ENCODE measurements at regions not wholly inside any gene's neighbourhood (a gene's known extent, or its start where the extent isn't known, plus 50 kb on each side); places are given as distances from the start of the nearest gene placed in this dataset.

DNA sequence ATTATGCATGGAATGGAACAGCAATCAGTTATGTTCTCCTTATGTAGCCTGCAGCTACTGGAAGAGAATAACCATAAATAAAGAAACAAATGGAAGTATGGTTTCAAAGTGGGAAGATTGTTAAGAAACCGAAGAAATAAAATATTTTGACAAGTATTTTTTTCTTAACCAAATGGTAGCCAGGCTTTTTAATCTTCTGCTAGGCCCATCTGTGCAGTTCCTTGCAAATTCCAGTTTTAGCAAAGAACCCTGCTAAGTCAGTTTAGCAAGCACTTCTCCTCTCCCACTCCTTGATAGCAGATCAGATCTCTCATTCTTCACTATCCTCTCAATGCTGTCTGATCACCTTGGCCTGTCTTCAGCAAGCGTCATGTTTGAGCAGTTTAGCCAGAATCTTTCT lies 111.1 kb upstream of the PRDM9 start:
- H3K9me3 ChIP-seq (ENCODE audit: low read depth), result no peaks in the 10 kb centered on the region
- TF ChIP-seq EZH2 (IDR thresholded peaks at IDR 0.05; ENCODE audit: borderline replicate concordance) (no peak), CTCF (IDR thresholded peaks at IDR 0.05; ENCODE audit: poor library complexity) (no peak), EZH2phosphoT487 (IDR thresholded peaks at IDR 0.05; ENCODE audit: low read depth, severe bottlenecking, unreplicated experiment) (no peak)
- H3K9me2 ChIP-seq (replicated peaks; ENCODE audit: insufficient read depth), result no peaks in the 10 kb centered on the region
- H3K27me3 ChIP-seq, result no peaks in the 10 kb centered on the region
- no peak overlapping the region for H3K4me3 ChIP-seq
- H2AFZ ChIP-seq, result no peak overlapping the region
- no peaks in the 10 kb centered on the region for H3K4me1 ChIP-seq (ENCODE audit: insufficient read depth)
- H3K4me2 ChIP-seq, result no peak overlapping the region
- 56% methylated on average over 2 of the region's 2 CpGs for WGBS (ENCODE audit: low lambda C conversion rate, missing lambda C conversion rate)
- no peaks in the 10 kb centered on the region for H3K79me2 ChIP-seq
- DNase-seq (ENCODE audit: low spot score), result no peak
- H3K27ac ChIP-seq, result no peak overlapping the region
- H3K36me3 ChIP-seq (replicated peaks; ENCODE audit: insufficient read depth, low read depth), result no peaks in the 10 kb centered on the region
- H4K20me1 ChIP-seq (ENCODE audit: insufficient read depth, poor library complexity, severe bottlenecking), result no peaks in the 10 kb centered on the region

- no peaks in the 10 kb centered on the region for H4K20me1 ChIP-seq (ENCODE audit: insufficient read depth, poor library complexity, severe bottlenecking)
- no peak overlapping the region for H2AFZ ChIP-seq
- no peaks in the 10 kb centered on the region for H3K9me2 ChIP-seq (replicated peaks; ENCODE audit: insufficient read depth)
- DNase-seq (ENCODE audit: low spot score), result no peak
- H3K36me3 ChIP-seq (replicated peaks; ENCODE audit: insufficient read depth, low read depth), result no peaks in the 10 kb centered on the region
- H3K4me2 ChIP-seq, result no peak overlapping the region
- WGBS (ENCODE audit: low lambda C conversion rate, missing lambda C conversion rate), result 78% methylated on average over 4 of the region's 4 CpGs
- no peaks in the 10 kb centered on the region for H3K9me3 ChIP-seq (ENCODE audit: low read depth)
- TF ChIP-seq EZH2phosphoT487 (IDR thresholded peaks at IDR 0.05; ENCODE audit: low read depth, severe bottlenecking, unreplicated experiment) (no peak), EZH2 (IDR thresholded peaks at IDR 0.05; ENCODE audit: borderline replicate concordance) (no peak), CTCF (IDR thresholded peaks at IDR 0.05; ENCODE audit: poor library complexity) (no peak)
- H3K4me1 ChIP-seq (ENCODE audit: insufficient read depth), result no peaks in the 10 kb centered on the region
- no peaks in the 10 kb centered on the region for H3K27me3 ChIP-seq
- H3K4me3 ChIP-seq, result no peak overlapping the region
- H3K79me2 ChIP-seq, result no peaks in the 10 kb centered on the region
- H3K27ac ChIP-seq, result no peak overlapping the region
Observed at GRCh38 chr5:23389291-23390101, 117.9 kb upstream of the PRDM9 start.

- 83% methylated on average over 1 of the region's 1 CpG for WGBS (ENCODE audit: low lambda C conversion rate, missing lambda C conversion rate)
- H3K9me3 ChIP-seq (ENCODE audit: low read depth), result no peaks in the 10 kb centered on the region
- H4K20me1 ChIP-seq (ENCODE audit: insufficient read depth, poor library complexity, severe bottlenecking), result no peaks in the 10 kb centered on the region
- H3K79me2 ChIP-seq, result no peaks in the 10 kb centered on the region
- no peaks in the 10 kb centered on the region for H3K27me3 ChIP-seq
- no peaks in the 10 kb centered on the region for H3K36me3 ChIP-seq (replicated peaks; ENCODE audit: insufficient read depth, low read depth)
- no peak for DNase-seq (ENCODE audit: low spot score)
- TF ChIP-seq EZH2 (IDR thresholded peaks at IDR 0.05; ENCODE audit: borderline replicate concordance) (no peak), EZH2phosphoT487 (IDR thresholded peaks at IDR 0.05; ENCODE audit: low read depth, severe bottlenecking, unreplicated experiment) (no peak), CTCF (IDR thresholded peaks at IDR 0.05; ENCODE audit: poor library complexity) (no peak)
- H3K27ac ChIP-seq, result no peak overlapping the region
- H3K4me3 ChIP-seq, result no peak overlapping the region
- no peaks in the 10 kb centered on the region for H3K9me2 ChIP-seq (replicated peaks; ENCODE audit: insufficient read depth)
- no peak overlapping the region for H3K4me2 ChIP-seq
- no peak overlapping the region for H2AFZ ChIP-seq
- H3K4me1 ChIP-seq (ENCODE audit: insufficient read depth), result no peaks in the 10 kb centered on the region
Observed at GRCh38 chr5:23385036-23385435, 122.4 kb upstream of the PRDM9 start.

Measured in hepatocyte (in vitro differentiated cells).